ENCODE measurements at regions not wholly inside any gene's neighbourhood (a gene's known extent, or its start where the extent isn't known, plus 50 kb on each side); places are given as distances from the start of the nearest gene placed in this dataset.
"Not testable (repeated sequence)": the region's sequence is repeated elsewhere in the genome, so short reads cannot be mapped to it uniquely, and the experiment has no call there.

DNA sequence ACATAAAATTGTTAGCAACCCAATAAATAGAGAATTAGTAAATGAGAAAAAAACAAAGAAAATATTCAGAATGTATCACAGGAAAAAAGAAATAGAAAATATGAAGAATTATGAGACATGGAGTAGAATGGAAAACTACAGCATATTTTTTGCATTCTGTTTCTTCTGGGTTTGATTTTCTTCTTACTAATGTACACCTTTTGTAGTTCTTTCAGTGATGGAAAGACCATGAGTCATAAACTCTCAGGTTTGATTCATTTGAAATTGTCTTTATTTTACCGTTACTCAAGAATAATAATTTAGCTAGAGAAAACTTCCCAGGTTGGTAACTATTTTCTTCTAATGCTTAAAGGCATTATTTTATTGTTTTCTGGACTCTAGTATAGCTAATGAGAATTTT is 90.3 kb upstream of the TMEM170B start:
- H3K27me3 ChIP-seq (ENCODE audit: control insufficient read depth, insufficient read depth, low read length) = no peaks in the 10 kb centered on the region
- ChIA-PET POLR2A (no interaction called here), CTCF (interaction anchor here (1.3 kb wide), 1 partner anchor 9 kb away, joined by 3 read pairs; no protein-coding TSS in a partner anchor)
- no peaks in the 10 kb centered on the region for H3K36me3 ChIP-seq (ENCODE audit: control insufficient read depth, insufficient read depth, low read length)
- H3K4me3 ChIP-seq (ENCODE audit: low read depth, low read length) = no peak overlapping the region
- DNase-seq (ENCODE audit: low read depth) = no peak
- TF ChIP-seq, protein P1, sequence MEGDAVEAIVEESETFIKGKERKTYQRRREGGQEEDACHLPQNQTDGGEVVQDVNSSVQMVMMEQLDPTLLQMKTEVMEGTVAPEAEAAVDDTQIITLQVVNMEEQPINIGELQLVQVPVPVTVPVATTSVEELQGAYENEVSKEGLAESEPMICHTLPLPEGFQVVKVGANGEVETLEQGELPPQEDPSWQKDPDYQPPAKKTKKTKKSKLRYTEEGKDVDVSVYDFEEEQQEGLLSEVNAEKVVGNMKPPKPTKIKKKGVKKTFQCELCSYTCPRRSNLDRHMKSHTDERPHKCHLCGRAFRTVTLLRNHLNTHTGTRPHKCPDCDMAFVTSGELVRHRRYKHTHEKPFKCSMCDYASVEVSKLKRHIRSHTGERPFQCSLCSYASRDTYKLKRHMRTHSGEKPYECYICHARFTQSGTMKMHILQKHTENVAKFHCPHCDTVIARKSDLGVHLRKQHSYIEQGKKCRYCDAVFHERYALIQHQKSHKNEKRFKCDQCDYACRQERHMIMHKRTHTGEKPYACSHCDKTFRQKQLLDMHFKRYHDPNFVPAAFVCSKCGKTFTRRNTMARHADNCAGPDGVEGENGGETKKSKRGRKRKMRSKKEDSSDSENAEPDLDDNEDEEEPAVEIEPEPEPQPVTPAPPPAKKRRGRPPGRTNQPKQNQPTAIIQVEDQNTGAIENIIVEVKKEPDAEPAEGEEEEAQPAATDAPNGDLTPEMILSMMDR (IDR thresholded peaks at IDR 0.05; ENCODE audit: insufficient read depth, low read depth, low read length) = no peak

DNA sequence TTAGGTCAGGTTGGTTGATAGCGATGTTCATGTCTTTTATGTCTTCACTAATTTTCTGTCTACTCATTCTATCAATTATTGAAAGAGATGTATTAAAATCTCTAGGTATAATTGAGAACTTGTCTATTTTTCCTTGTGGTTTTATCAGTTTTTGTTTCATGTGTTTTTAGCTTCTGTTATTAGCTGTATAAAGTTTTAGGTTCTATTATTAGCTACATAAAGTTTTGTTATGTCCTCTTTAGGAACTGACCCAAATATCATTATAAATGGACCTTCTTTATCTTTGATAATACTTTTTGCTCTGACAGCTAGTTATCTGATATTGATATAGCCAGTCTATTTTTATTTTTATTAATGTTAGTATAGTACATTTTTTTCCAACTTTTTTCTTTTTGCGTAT is 92.4 kb upstream of the TMEM170B start:
- H3K4me3 ChIP-seq (ENCODE audit: low read depth, low read length) = no peak overlapping the region
- no peaks in the 10 kb centered on the region for H3K36me3 ChIP-seq (ENCODE audit: control insufficient read depth, insufficient read depth, low read length)
- TF ChIP-seq, protein P1 (IDR thresholded peaks at IDR 0.05; ENCODE audit: insufficient read depth, low read depth, low read length) = no peak
- H3K27me3 ChIP-seq (ENCODE audit: control insufficient read depth, insufficient read depth, low read length) = no peaks in the 10 kb centered on the region
- ChIA-PET CTCF (no interaction called here), POLR2A (no interaction called here)
- no peak for DNase-seq (ENCODE audit: low read depth)

DNA sequence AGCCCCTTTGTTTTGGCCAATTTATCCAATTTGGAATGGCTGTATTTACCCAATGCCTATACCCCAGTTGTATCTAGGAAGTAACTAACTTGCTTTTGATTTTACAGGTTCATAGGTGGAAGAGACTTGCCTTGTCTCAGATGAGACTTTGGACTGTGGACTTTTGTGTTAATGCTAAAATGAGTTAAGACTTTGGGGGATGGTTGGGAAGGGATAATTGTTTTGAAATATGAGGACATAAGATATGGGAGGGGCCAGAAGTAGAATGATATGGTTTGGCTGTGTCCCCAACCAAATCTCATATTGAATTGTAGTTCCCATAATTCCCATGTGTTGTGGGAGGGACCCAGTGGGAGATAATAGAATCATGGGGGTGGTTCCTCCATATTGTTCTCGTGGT is 94.4 kb upstream of the TMEM170B start:
- CTCF ChIA-PET; H3K27me3 ChIP-seq (ENCODE audit: control insufficient read depth, insufficient read depth, low read length); POLR2A ChIA-PET; DNase-seq (ENCODE audit: low read depth); H3K4me3 ChIP-seq (ENCODE audit: low read depth, low read length); H3K36me3 ChIP-seq (ENCODE audit: control insufficient read depth, insufficient read depth, low read length): not testable (repeated sequence)

DNA sequence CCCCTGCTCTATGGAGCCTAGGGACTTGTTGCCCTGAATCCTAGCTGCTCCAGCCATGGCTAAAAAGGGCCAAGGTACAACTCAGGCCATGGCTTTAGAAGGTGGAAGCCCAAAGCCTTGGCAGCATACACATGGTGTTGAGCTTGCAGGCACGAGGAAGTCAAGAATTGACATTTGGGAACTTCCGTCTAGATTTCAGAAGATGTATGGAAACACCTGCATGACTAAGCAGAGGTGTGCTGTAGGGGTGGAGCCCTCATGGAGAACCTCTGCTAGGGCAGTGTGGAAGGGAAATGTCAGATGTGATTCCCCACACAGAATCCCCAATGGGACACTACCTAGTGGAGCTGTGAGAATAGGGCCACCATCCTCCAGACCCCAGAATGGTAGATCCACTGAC is 95.1 kb upstream of the TMEM170B start:
- no peaks in the 10 kb centered on the region for H3K36me3 ChIP-seq (ENCODE audit: control insufficient read depth, insufficient read depth, low read length)
- TF ChIP-seq, protein P1 (IDR thresholded peaks at IDR 0.05; ENCODE audit: insufficient read depth, low read depth, low read length) = no peak
- no peak for DNase-seq (ENCODE audit: low read depth)
- POLR2A ChIA-PET = no interaction called here
- H3K27me3 ChIP-seq (ENCODE audit: control insufficient read depth, insufficient read depth, low read length) = no peaks in the 10 kb centered on the region
- H3K4me3 ChIP-seq (ENCODE audit: low read depth, low read length) = no peak overlapping the region
- CTCF ChIA-PET = no interaction called here

DNA sequence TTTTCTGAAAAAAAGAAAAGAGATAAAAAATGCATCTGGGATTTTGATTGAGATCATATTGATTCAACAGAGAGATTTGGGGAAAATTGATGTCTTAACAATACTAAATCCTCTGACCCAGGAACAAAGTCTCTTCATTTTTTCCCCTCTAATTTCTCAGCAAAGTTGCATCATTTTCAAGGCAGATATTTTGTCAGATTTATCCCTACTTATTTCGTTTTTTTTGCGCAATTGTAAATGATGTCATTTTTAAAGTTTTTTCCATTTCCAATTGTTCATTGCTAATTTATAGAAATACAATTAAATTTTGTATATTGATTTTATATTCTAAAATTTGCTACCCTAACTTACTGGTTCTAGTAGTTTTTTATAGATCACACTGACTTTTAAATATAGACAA is 97.7 kb upstream of the TMEM170B start:
- ChIA-PET CTCF (no interaction called here), POLR2A (no interaction called here)
- H3K36me3 ChIP-seq (ENCODE audit: control insufficient read depth, insufficient read depth, low read length) = no peaks in the 10 kb centered on the region
- TF ChIP-seq, protein P1 (IDR thresholded peaks at IDR 0.05; ENCODE audit: insufficient read depth, low read depth, low read length) = no peak
- no peak overlapping the region for H3K4me3 ChIP-seq (ENCODE audit: low read depth, low read length)
- no peaks in the 10 kb centered on the region for H3K27me3 ChIP-seq (ENCODE audit: control insufficient read depth, insufficient read depth, low read length)
- DNase-seq (ENCODE audit: low read depth) = no peak

DNA sequence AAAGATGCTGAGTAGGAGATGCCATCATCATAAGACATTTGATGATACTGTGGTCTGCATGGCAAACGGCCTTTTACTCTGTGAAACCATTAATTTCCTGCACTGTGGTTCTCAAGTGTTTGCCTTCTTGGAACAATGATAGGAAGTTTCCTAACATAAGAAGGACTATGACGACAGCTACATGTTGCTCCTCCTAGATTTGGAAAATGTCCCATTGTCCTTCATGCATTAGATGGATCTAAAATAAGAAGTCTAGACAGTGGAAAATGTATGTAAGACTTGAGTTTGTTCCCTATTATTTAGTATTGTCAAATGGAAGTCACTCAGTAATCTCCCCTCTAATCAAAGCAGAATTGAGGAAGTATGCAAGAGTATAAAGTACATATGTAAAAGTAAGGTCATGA is 98.5 kb upstream of the TMEM170B start:
- no peaks in the 10 kb centered on the region for H3K36me3 ChIP-seq (ENCODE audit: control insufficient read depth, insufficient read depth, low read length)
- TF ChIP-seq, protein P1 (IDR thresholded peaks at IDR 0.05; ENCODE audit: insufficient read depth, low read depth, low read length) = no peak
- no peaks in the 10 kb centered on the region for H3K27me3 ChIP-seq (ENCODE audit: control insufficient read depth, insufficient read depth, low read length)
- CTCF ChIA-PET = interaction anchor here (1.3 kb wide), 1 partner anchor 57 kb away, joined by 3 read pairs; no protein-coding TSS in a partner anchor
- H3K4me3 ChIP-seq (ENCODE audit: low read depth, low read length) = no peak overlapping the region
- POLR2A ChIA-PET = no interaction called here
- DNase-seq (ENCODE audit: low read depth) = no peak
